K562 (cell line): ENCODE measurements at regions not wholly inside any gene's neighbourhood (a gene's known extent, or its start where the extent isn't known, plus 50 kb on each side); places are given as distances from the start of the nearest gene placed in this dataset.

ENCODE experiments used
- ATAC-seq: fragments of 200-7000 bp; cut with Tn5 transposase; 3 replicates; pipeline ENCODE4 v1.9.1; 2020; ENCODE audit warnings: moderate library complexity
- BruUV-seq: library from RNA; stranded (reverse); fragments of 400-500 nt; replicated peaks from 2 replicates; lab custom pipeline; 2021; lab: Mats Ljungman, UMichigan
- CTCF ChIA-PET: fragments of 300-600 bp; formaldehyde crosslinking; extraction: SDS; loops from one replicate; lab custom pipeline; 2021; ENCODE audit warnings: low intra/inter-chr PET ratio; lab: Yijun Ruan, JAX
- POLR2A ChIA-PET: fragments of 300-600, 350-650 bp; sonication (Branson Sonifier 250); formaldehyde crosslinking; extraction: SDS; loops from one replicate; lab custom pipeline; 2021; ENCODE audit warnings: antibody characterized with exemption, inconsistent platforms; lab: Yijun Ruan, JAX
- DNase-seq, 4 experiments: peaks; one replicate each; pipeline versions ENCODE4 v3.0.0 to v3.0.0-alpha.2; 2011 to 2018; ENCODE audit warnings: low spot score in 3 of 4, mixed read lengths in 3 of 4; ENCODE audit errors: extremely low read depth in 1 of 4
- FAIRE-seq: peaks from 2 replicates; lab custom pipeline; 2011; peaks lifted over from hg19 to GRCh38; lab: Jason Lieb, UNC
- H2AFZ ChIP-seq: 2 replicates; pipeline ENCODE4 v1.6.0; 2011; ENCODE audit warnings: low read depth, low read length, control low read depth, inconsistent platforms
- H3K27ac ChIP-seq: fragments of 200-600 bp; 3 replicates; pipeline ENCODE4 v1.8.0; 2011; ENCODE audit warnings: low read depth, mild to moderate bottlenecking, control low read depth, inconsistent platforms, low read length, moderate library complexity, mixed read lengths; ENCODE audit errors: extremely low read depth
- H3K27me3 ChIP-seq, 2 experiments: fragments of 300-600 bp in 1 of 2; 2 replicates in 1 of 2; 3 replicates in 1 of 2; pipeline versions ENCODE4 v1.6.0 to v1.8.0; 2011; ENCODE audit warnings: inconsistent platforms in 2 of 2, low read length in 2 of 2, mild to moderate bottlenecking in 1 of 2, mixed read lengths in 1 of 2, moderate library complexity in 1 of 2; ENCODE audit not compliant: control insufficient read depth in 2 of 2, insufficient read depth in 2 of 2
- H3K36me3 ChIP-seq: fragments of 300-600 bp; 3 replicates; pipeline ENCODE4 v1.8.0; 2011; ENCODE audit warnings: mild to moderate bottlenecking, low read length, inconsistent platforms; ENCODE audit not compliant: control insufficient read depth, insufficient read depth
- H3K4me1 ChIP-seq, 2 experiments: fragments of 200-600 bp in 1 of 2; replicated peaks in 1 of 2; 2 replicates in 1 of 2; 3 replicates in 1 of 2; pipeline versions ENCODE4 v1.5.1 to v1.8.0; 2011; ENCODE audit warnings: inconsistent platforms in 2 of 2, low read length in 2 of 2, mild to moderate bottlenecking in 1 of 2, mixed read lengths in 1 of 2, moderate library complexity in 1 of 2; ENCODE audit not compliant: control insufficient read depth in 2 of 2, insufficient read depth in 2 of 2
- H3K4me2 ChIP-seq: 2 replicates; pipeline ENCODE4 v1.6.1; 2011; ENCODE audit warnings: low read length, control low read depth, inconsistent platforms, mixed read lengths; ENCODE audit not compliant: insufficient read depth
- H3K4me3 ChIP-seq: fragments of 200-600 bp; sonication (generic), shearing (Covaris generic); 2 replicates; pipeline ENCODE4 v1.5.1; 2016; ENCODE audit warnings: control low read depth, inconsistent platforms
- H3K79me2 ChIP-seq: fragments of 200-600 bp; 3 replicates; pipeline ENCODE4 v1.8.0; 2011; ENCODE audit warnings: low read length, inconsistent platforms; ENCODE audit not compliant: control insufficient read depth, insufficient read depth
- H3K9ac ChIP-seq, 2 experiments: 2 replicates each; pipeline versions ENCODE4 v1.6.0 to v1.6.1; 2011; ENCODE audit warnings: low read depth in 2 of 2, low read length in 2 of 2, control low read depth in 1 of 2, inconsistent platforms in 1 of 2, mild to moderate bottlenecking in 1 of 2, mixed read lengths in 1 of 2; ENCODE audit not compliant: insufficient read depth in 1 of 2
- H3K9me1 ChIP-seq: one replicate; pipeline ENCODE4 v1.6.0; 2011; ENCODE audit warnings: inconsistent platforms, mild to moderate bottlenecking, low read length, moderate library complexity; ENCODE audit not compliant: control insufficient read depth, insufficient read depth
- H3K9me3 ChIP-seq: replicated peaks from 2 replicates; pipeline ENCODE4 v1.5.1; 2011; ENCODE audit warnings: low read depth, low read length, inconsistent platforms; ENCODE audit not compliant: control insufficient read depth, insufficient read depth
- H4K20me1 ChIP-seq: replicated peaks from 2 replicates; pipeline ENCODE4 v1.6.1; 2011; ENCODE audit warnings: low read length, inconsistent platforms, mixed read lengths; ENCODE audit not compliant: control insufficient read depth, insufficient read depth
- EP300 ChIP-seq: IDR thresholded peaks from 2 replicates; pipeline ENCODE4 v1.6.1; 2012; ENCODE audit warnings: low read length, improper control_type of control experiment
- HDAC2 ChIP-seq: fragments of 450-650 bp; IDR thresholded peaks from 2 replicates; pipeline ENCODE4 v1.6.1; 2016; ENCODE audit warnings: mild to moderate bottlenecking
- MNT ChIP-seq, 2 experiments: fragments of 450-650 bp; conservative IDR thresholded peaks; 2 replicates each; pipeline ENCODE4 v1.6.1; 2017; ENCODE audit warnings: mild to moderate bottlenecking in 2 of 2, moderate library complexity in 2 of 2
- NCOA6 ChIP-seq: fragments of 450-650 bp; IDR thresholded peaks from 2 replicates; pipeline ENCODE4 v1.6.1; 2017; ENCODE audit warnings: mild to moderate bottlenecking
- NELFE ChIP-seq: IDR thresholded peaks from 2 replicates; pipeline ENCODE4 v1.6.1; 2011; ENCODE audit warnings: mild to moderate bottlenecking; ENCODE audit not compliant: insufficient read depth, insufficient read length
- SLC30A9 ChIP-seq: fragments of 250-450 bp; sonication (Bioruptor Pico); IDR thresholded peaks from 2 replicates; pipeline ENCODE4 v1.8.0; 2022; ENCODE audit warnings: mild to moderate bottlenecking, moderate library complexity
- TARDBP ChIP-seq: fragments of 450-650 bp; IDR thresholded peaks from 2 replicates; pipeline ENCODE4 v1.6.1; 2016
- TCF3 ChIP-seq: sonication (generic); formaldehyde crosslinking; IDR thresholded peaks from 2 replicates; pipeline ENCODE4 v1.4.0; 2020; ENCODE audit warnings: mild to moderate bottlenecking, missing genetic modification reagents
- XRCC4 ChIP-seq: IDR thresholded peaks from one replicate; pipeline ENCODE4 v1.6.1; 2011; ENCODE audit not compliant: insufficient read depth, insufficient read length; ENCODE audit errors: extremely low read depth
- ZBTB43 ChIP-seq: sonication (generic); formaldehyde crosslinking; IDR thresholded peaks from 2 replicates; pipeline ENCODE4 v1.8.0; 2023; ENCODE audit warnings: mild to moderate bottlenecking, missing genetic modification reagents
- ZNF696 ChIP-seq: fragments of 250-450 bp; sonication (Bioruptor Pico); conservative IDR thresholded peaks from 2 replicates; pipeline ENCODE4 v1.4.0; 2020; ENCODE audit warnings: mild to moderate bottlenecking, moderate library complexity
- whole genome bisulfite sequencing: fragments of 100-300 bp; shearing (Covaris generic); methylation state at CpG from one replicate; pipeline ENCODE4 v1.1.6; 2016; ENCODE audit warnings: low coverage, mixed read lengths; ENCODE audit not compliant: insufficient coverage; ENCODE audit errors: missing lambda C conversion rate; 5-methylcytosine and 5-hydroxymethylcytosine counted together
- in situ Hi-C: fragments of 300-500 bp; cut with MboI; formaldehyde crosslinking; loops from 4 replicates; pipeline ENCODE4 v1.15.0; 2018; ENCODE audit warnings: inconsistent platforms, mixed read lengths
- intact Hi-C: fragments of 100-400 bp; cut with micrococcal nuclease; formaldehyde crosslinking; loops from 2 replicates; pipeline ENCODE4 v1.14.2; 2022
- TF ChIP-seq, protein P1 (sequence below): fragments of 450-650 bp; formaldehyde crosslinking; IDR thresholded peaks from 2 replicates; pipeline ENCODE4 v1.4.0; 2020; ENCODE audit warnings: mild to moderate bottlenecking, moderate library complexity
- TF ChIP-seq, protein P2 (sequence below): fragments of 200-400 bp; formaldehyde crosslinking; IDR thresholded peaks from 2 replicates; pipeline ENCODE4 v1.6.1; 2017; ENCODE audit warnings: mild to moderate bottlenecking, low read depth, low read length, moderate library complexity

- ChIA-PET CTCF (no interaction called here), POLR2A (no interaction called here)
- DNase-seq (no peak), FAIRE-seq (no peak), ATAC-seq (no peak)
- Histone ChIP-seq H3K4me2 (no peak overlapping the region), H4K20me1 (no peaks in the 10 kb centered on the region), H3K9me1 (no peaks in the 10 kb centered on the region), H3K4me3 (no peak overlapping the region), H2AFZ (no peak overlapping the region), H3K9me3 (no peaks in the 10 kb centered on the region), H3K27ac (no peak overlapping the region), H3K36me3 (no peaks in the 10 kb centered on the region), H3K27me3 (no peaks in the 10 kb centered on the region), H3K79me2 (no peaks in the 10 kb centered on the region), H3K9ac (no peak overlapping the region)
- intact Hi-C loops (no loop called here), in situ Hi-C loops (no loop called here)
- no TSS peak for BruUV-seq
- 0% methylated on average over 1 of the region's 1 CpG for WGBS
- TF ChIP-seq TCF3 (CRISPR knock-in tag) (no peak), TARDBP (no peak), NCOA6 (no peak), SLC30A9 (CRISPR knock-in tag) (no peak), HDAC2 (no peak), ZNF696 (no peak), EP300 (no peak), NELFE (no peak), XRCC4 (no peak), ZBTB43 (CRISPR knock-in tag) (no peak), MNT (conservative IDR thresholded peaks at IDR 0.05) (no peak)
- TF ChIP-seq, protein P1, sequence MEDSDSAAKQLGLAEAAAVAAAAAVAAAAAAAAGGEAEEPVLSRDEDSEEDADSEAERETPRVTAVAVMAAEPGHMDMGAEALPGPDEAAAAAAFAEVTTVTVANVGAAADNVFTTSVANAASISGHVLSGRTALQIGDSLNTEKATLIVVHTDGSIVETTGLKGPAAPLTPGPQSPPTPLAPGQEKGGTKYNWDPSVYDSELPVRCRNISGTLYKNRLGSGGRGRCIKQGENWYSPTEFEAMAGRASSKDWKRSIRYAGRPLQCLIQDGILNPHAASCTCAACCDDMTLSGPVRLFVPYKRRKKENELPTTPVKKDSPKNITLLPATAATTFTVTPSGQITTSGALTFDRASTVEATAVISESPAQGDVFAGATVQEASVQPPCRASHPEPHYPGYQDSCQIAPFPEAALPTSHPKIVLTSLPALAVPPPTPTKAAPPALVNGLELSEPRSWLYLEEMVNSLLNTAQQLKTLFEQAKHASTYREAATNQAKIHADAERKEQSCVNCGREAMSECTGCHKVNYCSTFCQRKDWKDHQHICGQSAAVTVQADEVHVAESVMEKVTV (CRISPR knock-in tag): no peak
- TF ChIP-seq, protein P2, sequence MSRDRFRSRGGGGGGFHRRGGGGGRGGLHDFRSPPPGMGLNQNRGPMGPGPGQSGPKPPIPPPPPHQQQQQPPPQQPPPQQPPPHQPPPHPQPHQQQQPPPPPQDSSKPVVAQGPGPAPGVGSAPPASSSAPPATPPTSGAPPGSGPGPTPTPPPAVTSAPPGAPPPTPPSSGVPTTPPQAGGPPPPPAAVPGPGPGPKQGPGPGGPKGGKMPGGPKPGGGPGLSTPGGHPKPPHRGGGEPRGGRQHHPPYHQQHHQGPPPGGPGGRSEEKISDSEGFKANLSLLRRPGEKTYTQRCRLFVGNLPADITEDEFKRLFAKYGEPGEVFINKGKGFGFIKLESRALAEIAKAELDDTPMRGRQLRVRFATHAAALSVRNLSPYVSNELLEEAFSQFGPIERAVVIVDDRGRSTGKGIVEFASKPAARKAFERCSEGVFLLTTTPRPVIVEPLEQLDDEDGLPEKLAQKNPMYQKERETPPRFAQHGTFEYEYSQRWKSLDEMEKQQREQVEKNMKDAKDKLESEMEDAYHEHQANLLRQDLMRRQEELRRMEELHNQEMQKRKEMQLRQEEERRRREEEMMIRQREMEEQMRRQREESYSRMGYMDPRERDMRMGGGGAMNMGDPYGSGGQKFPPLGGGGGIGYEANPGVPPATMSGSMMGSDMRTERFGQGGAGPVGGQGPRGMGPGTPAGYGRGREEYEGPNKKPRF: no peak
- TF ChIP-seq, all 486 proteins: peak for 0
- no peaks in the 10 kb centered on the region for H3K4me1 ChIP-seq
Observed at GRCh38 chr5:67467110-67467509, 270.5 kb upstream of the CD180 start.
